ENCODE measurements at regions not wholly inside any gene's neighbourhood (a gene's known extent, or its start where the extent isn't known, plus 50 kb on each side); places are given as distances from the start of the nearest gene placed in this dataset.

- no peaks in the 10 kb centered on the region for H3K36me3 ChIP-seq (ENCODE audit: control insufficient read depth, insufficient read depth, low read length)
- Mint-ChIP-seq H3K27me3 (ENCODE audit: insufficient read depth, unreplicated experiment) (peaks cover 4% of the 10 kb centered on the region), H3K27ac (ENCODE audit: unreplicated experiment) (no peak overlapping the region), H3K4me1 (ENCODE audit: low read depth, unreplicated experiment) (no peaks in the 10 kb centered on the region), H3K4me3 (ENCODE audit: unreplicated experiment) (no peak overlapping the region), H3K36me3 (ENCODE audit: insufficient read depth, unreplicated experiment) (no peaks in the 10 kb centered on the region), H3K9me3 (ENCODE audit: unreplicated experiment) (no peaks in the 10 kb centered on the region)
- intact Hi-C loops (cut with micrococcal nuclease; ENCODE audit: unreplicated experiment), result no loop called here
- POLR2A ChIA-PET, result no interaction called here
- H3K27me3 ChIP-seq (replicated peaks; ENCODE audit: control insufficient read depth, insufficient read depth, low read length), result no peaks in the 10 kb centered on the region
- no peak for TF ChIP-seq CTCF (IDR thresholded peaks at IDR 0.05; ENCODE audit: insufficient read depth in 1 of 2, low read depth in 1 of 2, low read length in 1 of 2, severe bottlenecking in 1 of 2, unreplicated experiment in 1 of 2)
- BruUV-seq (replicated peaks), result no TSS peak
- no peaks in the 10 kb centered on the region for H3K4me1 ChIP-seq
- no peak overlapping the region for H3K4me3 ChIP-seq (ENCODE audit: low read depth, low read length)
- CTCF ChIA-PET, result no interaction called here
- H3K9me3 ChIP-seq, result no peaks in the 10 kb centered on the region
- no peak for DNase-seq
Observed at GRCh38 chr5:110053824-110054223, 364.1 kb downstream of the MAN2A1 start.

GRCh38 chr5:110054240-110054639 is 364.5 kb downstream of the MAN2A1 start:
- peaks cover 2% of the 10 kb centered on the region for H3K27me3 Mint-ChIP-seq (ENCODE audit: insufficient read depth, unreplicated experiment)

GRCh38 chr5:110055302-110055701 is 365.6 kb downstream of the MAN2A1 start:
- Mint-ChIP-seq H3K4me1 (ENCODE audit: low read depth, unreplicated experiment) (no peaks in the 10 kb centered on the region), H3K27me3 (ENCODE audit: insufficient read depth, unreplicated experiment) (peaks cover 5% of the 10 kb centered on the region), H3K9me3 (ENCODE audit: unreplicated experiment) (no peaks in the 10 kb centered on the region), H3K36me3 (ENCODE audit: insufficient read depth, unreplicated experiment) (no peaks in the 10 kb centered on the region), H3K4me3 (ENCODE audit: unreplicated experiment) (no peak overlapping the region), H3K27ac (ENCODE audit: unreplicated experiment) (no peak overlapping the region)
- no peaks in the 10 kb centered on the region for H3K36me3 ChIP-seq (ENCODE audit: control insufficient read depth, insufficient read depth, low read length)
- intact Hi-C loops (cut with micrococcal nuclease; ENCODE audit: unreplicated experiment), result no loop called here
- POLR2A ChIA-PET, result no interaction called here
- no peak overlapping the region for H3K4me3 ChIP-seq (ENCODE audit: low read depth, low read length)
- H3K4me1 ChIP-seq, result no peaks in the 10 kb centered on the region
- no TSS peak for BruUV-seq (replicated peaks)
- CTCF ChIA-PET, result no interaction called here
- DNase-seq, result no peak
- no peaks in the 10 kb centered on the region for H3K9me3 ChIP-seq
- TF ChIP-seq CTCF (IDR thresholded peaks at IDR 0.05; ENCODE audit: insufficient read depth in 1 of 2, low read depth in 1 of 2, low read length in 1 of 2, severe bottlenecking in 1 of 2, unreplicated experiment in 1 of 2), result no peak
- no peaks in the 10 kb centered on the region for H3K27me3 ChIP-seq (replicated peaks; ENCODE audit: control insufficient read depth, insufficient read depth, low read length)

More at GRCh38 chr5:110054240-110054639, 364.5 kb downstream of the MAN2A1 start:
- Mint-ChIP-seq H3K4me3 (ENCODE audit: unreplicated experiment) (no peak overlapping the region), H3K4me1 (ENCODE audit: low read depth, unreplicated experiment) (no peaks in the 10 kb centered on the region), H3K36me3 (ENCODE audit: insufficient read depth, unreplicated experiment) (no peaks in the 10 kb centered on the region), H3K9me3 (ENCODE audit: unreplicated experiment) (no peaks in the 10 kb centered on the region), H3K27ac (ENCODE audit: unreplicated experiment) (no peak overlapping the region)
- Histone ChIP-seq H3K4me1 (no peaks in the 10 kb centered on the region), H3K36me3 (ENCODE audit: control insufficient read depth, insufficient read depth, low read length) (no peaks in the 10 kb centered on the region), H3K9me3 (no peaks in the 10 kb centered on the region), H3K4me3 (ENCODE audit: low read depth, low read length) (no peak overlapping the region), H3K27me3 (replicated peaks; ENCODE audit: control insufficient read depth, insufficient read depth, low read length) (no peaks in the 10 kb centered on the region)
- intact Hi-C loops (cut with micrococcal nuclease; ENCODE audit: unreplicated experiment), result no loop called here
- BruUV-seq (replicated peaks), result no TSS peak
- CTCF ChIA-PET, result no interaction called here
- no peak for TF ChIP-seq CTCF (IDR thresholded peaks at IDR 0.05; ENCODE audit: insufficient read depth in 1 of 2, low read depth in 1 of 2, low read length in 1 of 2, severe bottlenecking in 1 of 2, unreplicated experiment in 1 of 2)
- DNase-seq, result no peak
- POLR2A ChIA-PET, result no interaction called here
